ENCODE measurements at regions not wholly inside any gene's neighbourhood (a gene's known extent, or its start where the extent isn't known, plus 50 kb on each side); places are given as distances from the start of the nearest gene placed in this dataset.

GRCh38 chr16:22664561-22664997 is 149.4 kb upstream of the HS3ST2 start:
- H3F3A ChIP-seq (ENCODE audit: insufficient read depth, low read length), result no peaks in the 10 kb centered on the region
- no peak overlapping the region for H3K4me3 ChIP-seq (ENCODE audit: low read length)
- no peaks in the 10 kb centered on the region for H4K20me1 ChIP-seq (ENCODE audit: insufficient read depth, low read length)
- H3K9me3 ChIP-seq (replicated peaks; ENCODE audit: insufficient read depth, low read length), result no peaks in the 10 kb centered on the region
- H3K36me3 ChIP-seq (replicated peaks; ENCODE audit: insufficient read depth, low read length), result no peaks in the 10 kb centered on the region
- TF ChIP-seq CTCF (IDR thresholded peaks at IDR 0.05; ENCODE audit: low read length) (no peak), EZH2 (optimal IDR thresholded peaks at IDR 0.05; ENCODE audit: low read depth, low read length) (no peak), EZH2phosphoT487 (IDR thresholded peaks at IDR 0.05; ENCODE audit: low read length) (no peak)
- H3K79me2 ChIP-seq (ENCODE audit: low read length), result no peaks in the 10 kb centered on the region
- no peaks in the 10 kb centered on the region for H3K9me2 ChIP-seq (replicated peaks; ENCODE audit: insufficient read depth, low read length)
- H3K9ac ChIP-seq (ENCODE audit: low read length), result no peak overlapping the region
- no peak overlapping the region for H3K4me2 ChIP-seq (ENCODE audit: low read depth, low read length)
- no peaks in the 10 kb centered on the region for H3K4me1 ChIP-seq (ENCODE audit: low read length)
- no peak overlapping the region for H3K27ac ChIP-seq (ENCODE audit: low read length)
- H2AFZ ChIP-seq (ENCODE audit: low read length), result no peak overlapping the region
- no peak for DNase-seq
- no peaks in the 10 kb centered on the region for H3K27me3 ChIP-seq (replicated peaks; ENCODE audit: insufficient read depth, low read length)

GRCh38 chr16:22665048-22665797 is 148.7 kb upstream of the HS3ST2 start:
- TF ChIP-seq CTCF (IDR thresholded peaks at IDR 0.05; ENCODE audit: low read length) (no peak), EZH2phosphoT487 (IDR thresholded peaks at IDR 0.05; ENCODE audit: low read length) (no peak), EZH2 (optimal IDR thresholded peaks at IDR 0.05; ENCODE audit: low read depth, low read length) (no peak)
- Histone ChIP-seq H3K27ac (ENCODE audit: low read length) (no peak overlapping the region), H4K20me1 (ENCODE audit: insufficient read depth, low read length) (no peaks in the 10 kb centered on the region), H3K79me2 (ENCODE audit: low read length) (no peaks in the 10 kb centered on the region), H3K9me2 (replicated peaks; ENCODE audit: insufficient read depth, low read length) (no peaks in the 10 kb centered on the region), H3K27me3 (replicated peaks; ENCODE audit: insufficient read depth, low read length) (no peaks in the 10 kb centered on the region), H3K4me1 (ENCODE audit: low read length) (no peaks in the 10 kb centered on the region), H3K9ac (ENCODE audit: low read length) (no peak overlapping the region), H3K9me3 (replicated peaks; ENCODE audit: insufficient read depth, low read length) (no peaks in the 10 kb centered on the region), H3K4me2 (ENCODE audit: low read depth, low read length) (no peak overlapping the region), H3F3A (ENCODE audit: insufficient read depth, low read length) (no peaks in the 10 kb centered on the region), H3K36me3 (replicated peaks; ENCODE audit: insufficient read depth, low read length) (no peaks in the 10 kb centered on the region), H3K4me3 (ENCODE audit: low read length) (no peak overlapping the region), H2AFZ (ENCODE audit: low read length) (no peak overlapping the region)
- no peak for DNase-seq

GRCh38 chr16:22665803-22666202 is 148.2 kb upstream of the HS3ST2 start:
- H3K79me2 ChIP-seq (ENCODE audit: low read length), result no peaks in the 10 kb centered on the region
- H3F3A ChIP-seq (ENCODE audit: insufficient read depth, low read length), result no peaks in the 10 kb centered on the region
- H3K9ac ChIP-seq (ENCODE audit: low read length), result no peak overlapping the region
- H2AFZ ChIP-seq (ENCODE audit: low read length), result no peak overlapping the region
- no peak overlapping the region for H3K4me2 ChIP-seq (ENCODE audit: low read depth, low read length)
- no peak overlapping the region for H3K27ac ChIP-seq (ENCODE audit: low read length)
- no peaks in the 10 kb centered on the region for H4K20me1 ChIP-seq (ENCODE audit: insufficient read depth, low read length)
- TF ChIP-seq CTCF (IDR thresholded peaks at IDR 0.05; ENCODE audit: low read length), result no peak
- TF ChIP-seq EZH2phosphoT487 (IDR thresholded peaks at IDR 0.05; ENCODE audit: low read length), result no peak
- TF ChIP-seq EZH2 (optimal IDR thresholded peaks at IDR 0.05; ENCODE audit: low read depth, low read length), result no peak
- H3K4me1 ChIP-seq (ENCODE audit: low read length), result no peaks in the 10 kb centered on the region
- no peaks in the 10 kb centered on the region for H3K27me3 ChIP-seq (replicated peaks; ENCODE audit: insufficient read depth, low read length)
- no peaks in the 10 kb centered on the region for H3K9me3 ChIP-seq (replicated peaks; ENCODE audit: insufficient read depth, low read length)
- no peaks in the 10 kb centered on the region for H3K9me2 ChIP-seq (replicated peaks; ENCODE audit: insufficient read depth, low read length)
- H3K4me3 ChIP-seq (ENCODE audit: low read length), result no peak overlapping the region
- no peak for DNase-seq
- H3K36me3 ChIP-seq (replicated peaks; ENCODE audit: insufficient read depth, low read length), result no peaks in the 10 kb centered on the region

Data from MM.1S (cell line).